DMS53 treated with DMSO at 0.1 percent for 48 hours (cell line): ENCODE measurements at regions not wholly inside any gene's neighbourhood (a gene's known extent, or its start where the extent isn't known, plus 50 kb on each side); places are given as distances from the start of the nearest gene placed in this dataset.
"Not testable (repeated sequence)": the region's sequence is repeated elsewhere in the genome, so short reads cannot be mapped to it uniquely, and the experiment has no call there.

ENCODE experiments used
- DNase-seq: peaks from one replicate; lab custom pipeline; 2025; ENCODE audit not compliant: unreplicated experiment; lab: John Stamatoyannopoulos, UW

GRCh38 chr11:92465410-92465809 lies 240.8 kb downstream of the FAT3 start:
- DNase-seq: not testable (repeated sequence)

- DNase-seq: no peak
Observed at GRCh38 chr11:92473736-92474135, 249.1 kb downstream of the FAT3 start.

DNA sequence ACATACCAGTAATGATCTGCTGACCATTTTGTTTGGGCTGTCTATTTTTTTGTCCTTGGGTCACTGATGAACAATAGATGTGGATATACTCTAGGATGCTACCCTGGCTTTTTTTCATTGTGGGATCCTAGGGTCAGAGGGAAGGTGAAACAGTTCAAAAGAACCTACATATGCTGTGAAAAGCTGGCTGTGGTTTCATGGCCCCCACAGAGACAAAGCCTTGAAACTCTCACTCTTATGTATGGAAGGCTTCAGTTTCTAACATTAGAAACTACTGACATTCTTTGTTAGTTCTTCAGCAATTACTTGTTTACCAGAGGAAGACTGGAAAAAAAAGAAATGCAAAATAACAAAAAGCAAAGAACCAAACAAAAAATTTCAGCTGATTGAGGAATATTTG lies 250.7 kb downstream of the FAT3 start:
- DNase-seq: no peak

GRCh38 chr11:92475819-92476218 lies 251.2 kb downstream of the FAT3 start:
- DNase-seq: no peak

GRCh38 chr11:92477686-92478085 lies 253.1 kb downstream of the FAT3 start:
- DNase-seq: peak; percentile 79

DNA sequence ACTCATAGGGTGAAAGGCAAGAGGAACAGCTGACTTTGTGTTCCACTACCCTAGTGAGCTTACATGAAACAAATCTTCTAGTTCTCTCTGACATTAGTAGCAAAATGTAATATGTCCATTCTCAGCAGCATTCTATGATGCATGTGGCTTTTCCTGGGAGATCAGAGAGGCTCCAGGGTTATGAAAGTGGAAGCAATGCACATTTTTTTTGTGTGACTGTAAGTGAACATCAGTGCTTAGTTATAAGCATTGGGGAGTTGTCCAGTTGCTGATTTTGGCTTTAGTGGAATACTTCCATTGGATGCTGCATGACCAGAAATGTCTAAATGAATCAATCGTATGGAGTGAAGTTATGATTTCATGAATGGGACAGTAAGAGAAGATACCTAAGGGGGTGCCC lies 255.9 kb downstream of the FAT3 start:
- no peak for DNase-seq

GRCh38 chr11:92482492-92483060 lies 258.0 kb downstream of the FAT3 start:
- no peak for DNase-seq

DNA sequence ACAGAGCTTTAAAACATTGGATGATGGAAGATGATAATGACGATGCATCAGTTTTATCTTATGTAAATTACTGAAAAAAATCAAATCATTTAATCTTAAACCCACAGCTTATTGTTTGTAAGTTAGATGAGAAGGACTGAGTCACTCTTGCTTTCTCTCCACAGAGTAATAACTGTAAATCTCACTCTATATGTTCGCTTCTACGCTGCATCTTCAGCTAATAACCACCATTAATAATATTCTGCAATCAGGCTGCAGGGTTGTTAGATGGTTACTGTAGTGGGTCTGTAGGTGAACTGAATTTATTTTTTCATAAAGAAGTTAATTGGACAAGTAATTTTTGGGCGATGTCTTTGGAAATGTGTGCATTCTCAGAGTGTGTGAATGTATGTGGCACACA lies 260.0 kb downstream of the FAT3 start:
- DNase-seq: no peak

DNA sequence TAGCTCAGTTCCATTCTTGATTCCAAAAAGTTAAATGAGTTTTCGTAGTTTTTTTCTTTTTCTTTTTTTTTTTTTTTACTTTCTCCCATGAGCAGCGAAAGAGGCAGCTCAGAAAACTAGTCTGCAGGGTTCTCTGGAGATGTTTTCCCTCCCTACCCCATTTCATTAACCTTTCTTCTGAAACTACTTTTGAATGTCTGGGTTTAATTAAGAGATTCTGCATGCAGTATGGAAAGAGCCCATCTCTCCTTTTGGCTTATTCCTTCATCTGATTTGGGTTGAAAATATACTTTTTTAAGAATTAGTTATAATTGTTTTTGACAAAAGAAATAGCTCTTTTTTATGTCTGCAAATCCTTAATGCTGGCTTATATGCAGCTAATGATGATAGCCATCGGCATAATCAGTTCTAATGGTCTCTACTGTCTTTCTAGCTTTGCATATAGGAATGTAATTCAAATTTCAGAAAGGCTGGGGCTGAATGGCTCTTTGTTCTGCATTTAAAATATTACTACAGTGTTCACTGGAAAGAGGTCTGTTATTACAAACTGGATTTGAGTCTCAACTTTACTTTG lies 265.3 kb downstream of the FAT3 start:
- DNase-seq: no peak

DNA sequence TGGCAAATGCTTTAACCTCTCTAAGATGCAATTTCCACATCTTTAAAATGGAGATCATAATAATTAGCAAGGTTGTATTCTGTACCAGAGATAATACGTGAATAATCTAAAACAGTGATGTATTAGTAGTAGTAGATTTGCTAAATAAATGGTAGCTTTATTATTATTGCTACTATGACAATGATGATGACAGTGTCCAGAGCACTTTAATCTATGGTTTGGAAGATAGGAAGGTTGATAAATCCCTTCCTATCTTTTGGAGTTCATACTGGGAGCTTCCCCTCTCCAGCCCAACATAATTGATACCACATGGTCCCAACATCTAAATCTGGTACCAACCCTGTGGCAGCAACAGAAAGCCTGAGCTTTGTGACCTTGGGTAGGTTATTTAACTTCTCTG lies 267.8 kb downstream of the FAT3 start:
- DNase-seq: no peak

GRCh38 chr11:92495107-92495793 lies 270.6 kb downstream of the FAT3 start:
- DNase-seq: no peak

GRCh38 chr11:92500453-92500852 lies 275.8 kb downstream of the FAT3 start:
- DNase-seq: no peak

GRCh38 chr11:92501066-92501739 lies 276.6 kb downstream of the FAT3 start:
- no peak for DNase-seq

- DNase-seq: no peak
Observed at GRCh38 chr11:92504004-92504403, 279.4 kb downstream of the FAT3 start.

DNA sequence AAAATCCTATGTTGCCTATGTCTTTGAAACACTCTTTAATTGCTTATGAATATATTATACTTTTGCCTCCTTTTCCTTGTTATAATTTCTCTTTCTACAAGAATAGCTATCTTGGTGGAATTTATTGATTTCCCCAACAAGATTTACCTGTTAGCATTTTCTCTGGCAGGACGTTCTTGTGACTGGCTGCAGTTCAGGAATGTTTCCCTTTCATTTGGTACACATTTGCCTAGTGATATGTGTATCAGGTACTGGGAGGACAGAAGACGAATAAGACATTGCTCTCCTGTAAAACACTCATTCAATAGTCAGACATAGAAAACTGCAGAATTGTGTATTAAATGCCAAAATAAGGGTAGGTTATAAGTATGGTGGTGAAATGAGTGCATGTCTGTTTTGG lies 279.9 kb downstream of the FAT3 start:
- DNase-seq: no peak

DNA sequence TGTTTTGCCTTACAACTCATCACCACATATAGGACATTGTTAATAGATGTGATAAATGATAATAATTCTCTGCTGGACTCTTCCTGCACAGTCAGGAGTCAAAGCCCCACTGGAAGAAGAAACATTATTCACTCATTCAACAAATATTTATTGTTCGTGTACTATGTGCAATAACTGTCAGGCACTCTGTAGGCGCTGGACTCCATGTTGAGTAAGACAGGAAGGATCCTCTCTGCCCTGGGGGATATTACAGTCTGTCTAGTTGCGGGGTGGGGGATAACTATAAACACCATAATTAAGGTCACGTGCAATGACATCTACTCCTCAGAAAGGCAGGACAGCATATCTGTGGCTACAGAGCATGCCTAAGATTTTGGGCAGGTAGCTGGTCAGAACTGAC lies 281.1 kb downstream of the FAT3 start:
- no peak for DNase-seq

DNA sequence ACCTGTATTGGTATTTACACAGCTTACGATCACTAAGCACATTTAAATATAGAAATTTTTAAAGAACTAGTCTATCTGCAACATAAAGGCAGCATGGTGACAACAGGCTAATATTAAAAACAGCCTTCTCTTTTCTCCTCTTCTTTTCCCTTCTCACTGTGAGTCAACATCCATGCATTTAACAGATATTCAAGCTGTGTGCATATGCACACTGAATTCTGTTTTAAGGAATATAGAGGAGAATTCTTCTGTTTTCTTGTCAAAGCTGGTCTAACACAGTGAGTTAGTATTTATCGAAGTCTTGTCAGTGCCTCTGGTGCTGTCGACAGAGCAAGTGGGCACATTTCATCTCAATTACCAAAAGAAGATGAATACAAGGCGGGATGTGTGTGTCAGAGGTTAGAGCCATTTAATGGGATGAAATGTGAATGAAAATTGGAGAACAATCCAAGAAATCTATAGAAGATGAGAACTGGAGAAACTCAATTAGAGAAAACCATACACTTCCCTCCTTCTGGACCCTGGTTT lies 282.3 kb downstream of the FAT3 start:
- no peak for DNase-seq

DNA sequence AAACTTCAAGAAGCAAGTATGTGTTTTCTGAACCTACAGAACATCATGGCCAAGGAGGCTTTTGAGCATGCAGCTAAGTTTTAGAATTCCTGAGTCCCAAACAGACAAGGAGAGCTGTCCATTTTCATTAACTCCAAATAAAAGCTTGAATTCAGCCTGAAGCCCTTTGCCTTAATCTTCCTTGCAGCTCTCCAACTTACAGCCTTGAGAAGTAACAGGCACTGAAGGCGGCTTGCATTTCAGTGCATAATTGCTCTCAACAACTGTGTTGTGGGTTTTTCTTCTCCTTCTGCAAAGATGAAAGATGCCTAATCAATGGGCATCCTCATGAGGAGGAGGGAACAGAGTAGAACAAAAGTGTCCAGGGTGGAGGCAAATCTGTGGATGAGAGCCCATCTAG lies 286.0 kb downstream of the FAT3 start:
- no peak for DNase-seq

DNA sequence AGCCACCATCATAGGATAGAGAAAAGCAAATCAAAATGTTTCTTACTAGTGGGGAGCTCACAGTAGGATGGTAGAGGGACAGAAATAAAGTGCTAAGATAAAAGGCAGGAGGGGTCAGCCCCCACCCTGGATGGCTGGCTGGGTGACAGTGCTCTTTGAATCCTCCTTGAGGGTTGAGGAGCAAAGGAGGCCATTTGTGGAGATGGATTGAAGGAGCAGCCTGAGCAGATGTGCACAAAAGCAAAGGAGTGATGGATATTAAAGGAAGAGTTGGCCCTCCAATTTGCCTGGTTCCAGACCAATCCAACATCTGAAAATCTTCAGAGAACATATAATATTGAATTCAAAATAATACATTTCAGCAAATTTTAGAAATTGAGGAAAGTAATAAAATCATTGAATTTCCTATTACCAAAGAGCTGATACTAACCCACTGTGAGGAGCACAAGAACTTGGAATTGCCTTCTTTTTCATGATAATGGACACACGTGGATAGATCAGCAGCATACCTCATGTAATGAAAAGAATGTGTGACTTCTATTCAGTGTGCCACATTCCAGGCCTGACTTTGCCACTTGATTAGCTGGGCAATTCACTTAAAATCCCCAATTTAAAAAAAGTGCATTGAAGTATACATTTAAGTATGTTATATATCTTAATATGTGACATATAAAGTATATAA lies 287.0 kb downstream of the FAT3 start:
- no peak for DNase-seq

GRCh38 chr11:92512204-92512569 lies 287.6 kb downstream of the FAT3 start:
- DNase-seq: no peak

- no peak for DNase-seq
Observed at GRCh38 chr11:92523611-92524010, 299.0 kb downstream of the FAT3 start.
